ENCODE measurements at regions not wholly inside any gene's neighbourhood (a gene's known extent, or its start where the extent isn't known, plus 50 kb on each side); places are given as distances from the start of the nearest gene placed in this dataset.
"Not testable (repeated sequence)": the region's sequence is repeated elsewhere in the genome, so short reads cannot be mapped to it uniquely, and the experiment has no call there.

GRCh38 chr16:32202585-32202984 lies 50.5 kb upstream of the TP53TG3D start:
- not testable (repeated sequence) for H3K27me3 Mint-ChIP-seq; ATAC-seq; H3K36me3 Mint-ChIP-seq; H3K4me3 Mint-ChIP-seq; H3K4me1 Mint-ChIP-seq (ENCODE audit: low read depth in 2 of 2); H3K27ac Mint-ChIP-seq; H3K9me3 Mint-ChIP-seq; DNase-seq (ENCODE audit: low spot score)
